ENCODE measurements at regions not wholly inside any gene's neighbourhood (a gene's known extent, or its start where the extent isn't known, plus 50 kb on each side); places are given as distances from the start of the nearest gene placed in this dataset.

GRCh38 chr1:90550626-90551406 lies 166.3 kb downstream of the BARHL2 start:
- Histone ChIP-seq H3K27ac (no peak overlapping the region), H3K36me3 (replicated peaks; ENCODE audit: insufficient read depth, low read depth) (no peaks in the 10 kb centered on the region), H3K9me2 (replicated peaks; ENCODE audit: insufficient read depth) (no peaks in the 10 kb centered on the region), H3K79me2 (no peaks in the 10 kb centered on the region), H3K4me2 (no peak overlapping the region), H2AFZ (no peak overlapping the region), H4K20me1 (ENCODE audit: insufficient read depth, poor library complexity, severe bottlenecking) (no peaks in the 10 kb centered on the region), H3K9me3 (ENCODE audit: low read depth) (no peaks in the 10 kb centered on the region), H3K27me3 (no peaks in the 10 kb centered on the region), H3K4me3 (no peak overlapping the region), H3K4me1 (ENCODE audit: insufficient read depth) (no peaks in the 10 kb centered on the region)
- peak; percentile 13 for DNase-seq (ENCODE audit: low spot score)
- TF ChIP-seq, protein P1, sequence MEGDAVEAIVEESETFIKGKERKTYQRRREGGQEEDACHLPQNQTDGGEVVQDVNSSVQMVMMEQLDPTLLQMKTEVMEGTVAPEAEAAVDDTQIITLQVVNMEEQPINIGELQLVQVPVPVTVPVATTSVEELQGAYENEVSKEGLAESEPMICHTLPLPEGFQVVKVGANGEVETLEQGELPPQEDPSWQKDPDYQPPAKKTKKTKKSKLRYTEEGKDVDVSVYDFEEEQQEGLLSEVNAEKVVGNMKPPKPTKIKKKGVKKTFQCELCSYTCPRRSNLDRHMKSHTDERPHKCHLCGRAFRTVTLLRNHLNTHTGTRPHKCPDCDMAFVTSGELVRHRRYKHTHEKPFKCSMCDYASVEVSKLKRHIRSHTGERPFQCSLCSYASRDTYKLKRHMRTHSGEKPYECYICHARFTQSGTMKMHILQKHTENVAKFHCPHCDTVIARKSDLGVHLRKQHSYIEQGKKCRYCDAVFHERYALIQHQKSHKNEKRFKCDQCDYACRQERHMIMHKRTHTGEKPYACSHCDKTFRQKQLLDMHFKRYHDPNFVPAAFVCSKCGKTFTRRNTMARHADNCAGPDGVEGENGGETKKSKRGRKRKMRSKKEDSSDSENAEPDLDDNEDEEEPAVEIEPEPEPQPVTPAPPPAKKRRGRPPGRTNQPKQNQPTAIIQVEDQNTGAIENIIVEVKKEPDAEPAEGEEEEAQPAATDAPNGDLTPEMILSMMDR (IDR thresholded peaks at IDR 0.05; ENCODE audit: poor library complexity), result peak; percentile 14
- no peak for TF ChIP-seq EZH2phosphoT487 (IDR thresholded peaks at IDR 0.05; ENCODE audit: low read depth, severe bottlenecking, unreplicated experiment)
- WGBS (ENCODE audit: low lambda C conversion rate, missing lambda C conversion rate), result 59% methylated on average over 12 of the region's 12 CpGs

DNA sequence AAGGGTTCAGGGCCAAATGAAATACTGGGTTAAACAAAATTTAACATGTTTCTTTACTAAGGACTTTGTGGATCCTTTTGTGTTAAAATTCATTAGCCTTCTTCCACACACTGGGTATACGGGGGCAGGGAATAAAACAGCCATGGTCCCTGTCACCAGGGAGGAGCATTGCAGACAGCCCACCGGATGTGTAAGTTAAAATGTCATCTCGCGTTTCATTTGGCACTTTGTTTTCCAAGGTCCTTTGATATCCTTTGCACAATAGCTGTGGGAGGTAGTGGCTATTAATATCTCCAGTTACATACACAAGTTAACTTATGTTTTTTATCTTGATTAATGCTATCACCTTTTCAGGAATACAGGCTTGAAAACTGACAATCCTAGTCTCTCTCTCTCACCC lies 172.7 kb downstream of the BARHL2 start:
- no peaks in the 10 kb centered on the region for H3K9me2 ChIP-seq (replicated peaks; ENCODE audit: insufficient read depth)
- H3K9me3 ChIP-seq (ENCODE audit: low read depth), result no peaks in the 10 kb centered on the region
- H3K4me2 ChIP-seq, result no peak overlapping the region
- no peaks in the 10 kb centered on the region for H3K27me3 ChIP-seq
- H3K27ac ChIP-seq, result no peak overlapping the region
- no peak overlapping the region for H3K4me3 ChIP-seq
- no peak overlapping the region for H2AFZ ChIP-seq
- 71% methylated on average over 4 of the region's 4 CpGs for WGBS (ENCODE audit: low lambda C conversion rate, missing lambda C conversion rate)
- no peak for DNase-seq (ENCODE audit: low spot score)
- no peaks in the 10 kb centered on the region for H3K79me2 ChIP-seq
- H3K4me1 ChIP-seq (ENCODE audit: insufficient read depth), result no peaks in the 10 kb centered on the region
- no peaks in the 10 kb centered on the region for H3K36me3 ChIP-seq (replicated peaks; ENCODE audit: insufficient read depth, low read depth)
- no peaks in the 10 kb centered on the region for H4K20me1 ChIP-seq (ENCODE audit: insufficient read depth, poor library complexity, severe bottlenecking)
- TF ChIP-seq, protein P1 (IDR thresholded peaks at IDR 0.05; ENCODE audit: poor library complexity), result no peak
- TF ChIP-seq EZH2phosphoT487 (IDR thresholded peaks at IDR 0.05; ENCODE audit: low read depth, severe bottlenecking, unreplicated experiment) (no peak), EZH2 (IDR thresholded peaks at IDR 0.05; ENCODE audit: borderline replicate concordance) (no peak)

GRCh38 chr1:90537606-90538362 lies 179.3 kb downstream of the BARHL2 start:
- Histone ChIP-seq H3K9me3 (ENCODE audit: low read depth) (no peaks in the 10 kb centered on the region), H2AFZ (no peak overlapping the region), H4K20me1 (ENCODE audit: insufficient read depth, poor library complexity, severe bottlenecking) (no peaks in the 10 kb centered on the region), H3K27ac (no peak overlapping the region), H3K27me3 (no peaks in the 10 kb centered on the region), H3K36me3 (replicated peaks; ENCODE audit: insufficient read depth, low read depth) (no peaks in the 10 kb centered on the region), H3K79me2 (no peaks in the 10 kb centered on the region), H3K4me1 (ENCODE audit: insufficient read depth) (no peaks in the 10 kb centered on the region), H3K9me2 (replicated peaks; ENCODE audit: insufficient read depth) (no peaks in the 10 kb centered on the region), H3K4me2 (no peak overlapping the region), H3K4me3 (no peak overlapping the region)
- WGBS (ENCODE audit: low lambda C conversion rate, missing lambda C conversion rate), result 69% methylated on average over 9 of the region's 9 CpGs
- TF ChIP-seq EZH2phosphoT487 (IDR thresholded peaks at IDR 0.05; ENCODE audit: low read depth, severe bottlenecking, unreplicated experiment) (no peak), EZH2 (IDR thresholded peaks at IDR 0.05; ENCODE audit: borderline replicate concordance) (no peak)
- TF ChIP-seq, protein P1 (IDR thresholded peaks at IDR 0.05; ENCODE audit: poor library complexity), result no peak
- no peak for DNase-seq (ENCODE audit: low spot score)
